ENCODE measurements at regions not wholly inside any gene's neighbourhood (a gene's known extent, or its start where the extent isn't known, plus 50 kb on each side); places are given as distances from the start of the nearest gene placed in this dataset.

- TF ChIP-seq CTCF (IDR thresholded peaks at IDR 0.05; ENCODE audit: low read depth, low read length) (no peak), EZH2phosphoT487 (IDR thresholded peaks at IDR 0.05; ENCODE audit: low read depth) (no peak)
- H3K4me2 ChIP-seq (ENCODE audit: low read length): no peak overlapping the region
Measured at GRCh38 chr9:13450723-13451122, 171.2 kb upstream of the MPDZ start.

DNA sequence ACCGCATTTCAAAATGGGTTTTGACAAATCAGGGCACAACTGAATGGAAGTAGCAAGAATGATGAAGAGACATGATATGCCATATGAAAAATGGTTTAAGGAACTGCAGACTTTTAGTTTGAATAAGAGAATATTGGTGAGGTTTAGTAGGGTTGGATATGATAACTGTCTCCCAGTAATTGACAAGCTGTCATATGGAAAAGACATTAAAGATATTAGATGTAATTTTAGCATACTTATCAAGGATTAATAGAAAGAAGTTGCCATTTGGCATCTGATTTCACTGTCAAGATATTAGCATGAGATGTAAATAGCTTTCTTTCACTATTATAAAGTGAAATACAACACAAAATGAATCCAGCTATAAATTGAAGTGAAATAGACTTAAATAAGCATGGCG lies 169.0 kb upstream of the MPDZ start:
- no peak overlapping the region for H3K4me2 ChIP-seq (ENCODE audit: low read length)
- 0 out of 2 replicates have a peak, but pooled peaks cover 5% of the 10 kb centered on the region for H3K4me1 ChIP-seq (ENCODE audit: low read length)
- no peaks in the 10 kb centered on the region for H3K79me2 ChIP-seq (ENCODE audit: low read length)
- H3K36me3 ChIP-seq (replicated peaks; ENCODE audit: low read depth, low read length): no peaks in the 10 kb centered on the region
- TF ChIP-seq EZH2phosphoT487 (IDR thresholded peaks at IDR 0.05; ENCODE audit: low read depth): no peak
- no peak for TF ChIP-seq CTCF (IDR thresholded peaks at IDR 0.05; ENCODE audit: low read depth, low read length)
- H3K9me3 ChIP-seq (ENCODE audit: insufficient read depth, low read length): no peaks in the 10 kb centered on the region
- H2AFZ ChIP-seq (ENCODE audit: low read depth, low read length): no peak overlapping the region
- H3K9ac ChIP-seq (ENCODE audit: low read length): no peak overlapping the region
- H4K20me1 ChIP-seq (ENCODE audit: insufficient read depth, low read length): no peaks in the 10 kb centered on the region
- no peak overlapping the region for H3K4me3 ChIP-seq (ENCODE audit: low read length)
- peaks cover 23% of the 10 kb centered on the region for H3K27me3 ChIP-seq (ENCODE audit: low read depth, low read length)
- H3K27ac ChIP-seq (ENCODE audit: low read length): no peak overlapping the region

More at GRCh38 chr9:13450723-13451122, 171.2 kb upstream of the MPDZ start:
- Histone ChIP-seq H3K4me3 (ENCODE audit: low read length) (no peak overlapping the region), H4K20me1 (ENCODE audit: insufficient read depth, low read length) (no peaks in the 10 kb centered on the region), H3K27ac (ENCODE audit: low read length) (no peak overlapping the region), H3K9me3 (ENCODE audit: insufficient read depth, low read length) (no peaks in the 10 kb centered on the region), H3K36me3 (replicated peaks; ENCODE audit: low read depth, low read length) (no peaks in the 10 kb centered on the region), H3K9ac (ENCODE audit: low read length) (no peak overlapping the region), H3K4me1 (ENCODE audit: low read length) (0 out of 2 replicates have a peak, but pooled peaks cover 5% of the 10 kb centered on the region), H3K27me3 (ENCODE audit: low read depth, low read length) (peaks cover 24% of the 10 kb centered on the region), H3K79me2 (ENCODE audit: low read length) (no peaks in the 10 kb centered on the region), H2AFZ (ENCODE audit: low read depth, low read length) (no peak overlapping the region)

- no peak overlapping the region for H2AFZ ChIP-seq (ENCODE audit: low read depth, low read length)
- no peaks in the 10 kb centered on the region for H3K36me3 ChIP-seq (replicated peaks; ENCODE audit: low read depth, low read length)
- TF ChIP-seq CTCF (IDR thresholded peaks at IDR 0.05; ENCODE audit: low read depth, low read length) (no peak), EZH2phosphoT487 (IDR thresholded peaks at IDR 0.05; ENCODE audit: low read depth) (no peak)
- no peaks in the 10 kb centered on the region for H3K79me2 ChIP-seq (ENCODE audit: low read length)
- no peaks in the 10 kb centered on the region for H4K20me1 ChIP-seq (ENCODE audit: insufficient read depth, low read length)
- no peak overlapping the region for H3K4me3 ChIP-seq (ENCODE audit: low read length)
- H3K27me3 ChIP-seq (ENCODE audit: low read depth, low read length): peaks cover 20% of the 10 kb centered on the region
- no peaks in the 10 kb centered on the region for H3K9me3 ChIP-seq (ENCODE audit: insufficient read depth, low read length)
- H3K9ac ChIP-seq (ENCODE audit: low read length): no peak overlapping the region
- no peak overlapping the region for H3K27ac ChIP-seq (ENCODE audit: low read length)
- H3K4me2 ChIP-seq (ENCODE audit: low read length): no peak overlapping the region
- 0 out of 2 replicates have a peak, but pooled peaks cover 5% of the 10 kb centered on the region for H3K4me1 ChIP-seq (ENCODE audit: low read length)
Measured at GRCh38 chr9:13447843-13448422, 168.4 kb upstream of the MPDZ start.

DNA sequence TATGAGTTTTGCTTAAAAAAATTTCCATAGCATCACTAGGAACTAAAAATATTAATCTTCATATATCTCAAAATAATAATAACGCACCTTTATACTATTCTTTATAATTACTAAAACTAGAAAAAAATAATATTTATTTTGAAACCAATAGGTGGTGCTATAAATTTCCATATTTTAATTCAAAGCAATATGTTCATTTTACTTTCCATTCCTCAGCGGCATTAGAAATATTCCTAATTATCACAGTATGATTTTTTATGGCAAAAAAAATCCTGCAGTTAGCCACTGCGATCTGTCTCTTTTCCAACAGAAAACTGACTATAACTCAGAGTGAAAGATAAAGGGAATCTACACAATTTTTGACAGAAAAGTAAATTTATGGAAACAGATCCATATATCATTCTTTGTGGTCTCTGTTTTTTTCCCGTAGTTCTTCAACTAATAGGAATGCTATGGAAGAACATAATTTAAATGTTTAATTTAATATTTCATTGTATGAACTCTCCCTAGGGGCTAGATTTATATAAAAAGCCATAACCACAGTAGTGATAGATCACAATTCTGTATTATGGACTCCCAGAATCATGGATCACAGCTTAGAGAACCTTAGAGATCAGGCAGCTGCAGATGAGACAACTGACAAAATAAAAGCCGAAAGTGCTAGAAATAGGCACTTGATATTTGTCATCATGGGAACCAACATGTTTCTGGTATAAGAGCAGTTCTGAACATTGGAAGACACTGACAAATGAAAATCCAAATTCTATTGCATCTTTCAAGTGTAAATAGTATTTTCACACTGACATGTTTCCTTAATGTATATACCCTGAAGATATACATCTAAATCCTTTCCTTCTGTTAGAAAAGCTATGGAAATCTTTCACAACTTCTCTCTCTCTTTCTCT lies 167.7 kb upstream of the MPDZ start:
- peaks cover 18% of the 10 kb centered on the region for H3K27me3 ChIP-seq (ENCODE audit: low read depth, low read length)
- H3K4me1 ChIP-seq (ENCODE audit: low read length): 0 out of 2 replicates have a peak, but pooled peaks cover 5% of the 10 kb centered on the region
- no peak overlapping the region for H3K9ac ChIP-seq (ENCODE audit: low read length)
- no peaks in the 10 kb centered on the region for H3K36me3 ChIP-seq (replicated peaks; ENCODE audit: low read depth, low read length)
- H3K4me3 ChIP-seq (ENCODE audit: low read length): no peak overlapping the region
- no peaks in the 10 kb centered on the region for H4K20me1 ChIP-seq (ENCODE audit: insufficient read depth, low read length)
- H2AFZ ChIP-seq (ENCODE audit: low read depth, low read length): no peak overlapping the region
- H3K79me2 ChIP-seq (ENCODE audit: low read length): no peaks in the 10 kb centered on the region
- no peaks in the 10 kb centered on the region for H3K9me3 ChIP-seq (ENCODE audit: insufficient read depth, low read length)
- no peak overlapping the region for H3K27ac ChIP-seq (ENCODE audit: low read length)
- 0 out of 2 replicates have a peak, but pooled peaks have one; percentile 5 for TF ChIP-seq CTCF (IDR thresholded peaks at IDR 0.05; ENCODE audit: low read depth, low read length)
- no peak for TF ChIP-seq EZH2phosphoT487 (IDR thresholded peaks at IDR 0.05; ENCODE audit: low read depth)
- no peak overlapping the region for H3K4me2 ChIP-seq (ENCODE audit: low read length)

Data from OCI-LY3 (cell line).